Spleen (tissue), 7 donors: ENCODE measurements at regions not wholly inside any gene's neighbourhood (a gene's known extent, or its start where the extent isn't known, plus 50 kb on each side); places are given as distances from the start of the nearest gene placed in this dataset.

Experiments used
- CTCF ChIP-seq, 11 experiments: fragments of 200-600 bp in 7 of 11; fragments of 450-650 bp in 4 of 11; sonication (generic) in 4 of 11; IDR thresholded peaks in 8 of 11; conservative IDR thresholded peaks in 3 of 11; 1 replicate in 7 of 11; 2 replicates in 4 of 11; pipeline versions ENCODE4 v1.4.0 to v1.8.0; 2016 to 2021; ENCODE audit warnings: antibody characterized with exemption in 11 of 11, inconsistent platforms in 4 of 11, mild to moderate bottlenecking in 1 of 11
- POLR2A ChIP-seq, 3 donors: fragments of 450-650 bp; IDR thresholded peaks; one replicate each; pipeline ENCODE4 v1.5.1; 2017; ENCODE audit warnings: antibody characterized with exemption in 3 of 3, mild to moderate bottlenecking in 1 of 3
- donor health status: DM: no; HTN: no; CAD: no; lungs with moderate emphysema.
- donor health status: DM: no; HTN: no; CAD: no.
- donor health status: DM: no; HTN: no; CAD: no.

DNA sequence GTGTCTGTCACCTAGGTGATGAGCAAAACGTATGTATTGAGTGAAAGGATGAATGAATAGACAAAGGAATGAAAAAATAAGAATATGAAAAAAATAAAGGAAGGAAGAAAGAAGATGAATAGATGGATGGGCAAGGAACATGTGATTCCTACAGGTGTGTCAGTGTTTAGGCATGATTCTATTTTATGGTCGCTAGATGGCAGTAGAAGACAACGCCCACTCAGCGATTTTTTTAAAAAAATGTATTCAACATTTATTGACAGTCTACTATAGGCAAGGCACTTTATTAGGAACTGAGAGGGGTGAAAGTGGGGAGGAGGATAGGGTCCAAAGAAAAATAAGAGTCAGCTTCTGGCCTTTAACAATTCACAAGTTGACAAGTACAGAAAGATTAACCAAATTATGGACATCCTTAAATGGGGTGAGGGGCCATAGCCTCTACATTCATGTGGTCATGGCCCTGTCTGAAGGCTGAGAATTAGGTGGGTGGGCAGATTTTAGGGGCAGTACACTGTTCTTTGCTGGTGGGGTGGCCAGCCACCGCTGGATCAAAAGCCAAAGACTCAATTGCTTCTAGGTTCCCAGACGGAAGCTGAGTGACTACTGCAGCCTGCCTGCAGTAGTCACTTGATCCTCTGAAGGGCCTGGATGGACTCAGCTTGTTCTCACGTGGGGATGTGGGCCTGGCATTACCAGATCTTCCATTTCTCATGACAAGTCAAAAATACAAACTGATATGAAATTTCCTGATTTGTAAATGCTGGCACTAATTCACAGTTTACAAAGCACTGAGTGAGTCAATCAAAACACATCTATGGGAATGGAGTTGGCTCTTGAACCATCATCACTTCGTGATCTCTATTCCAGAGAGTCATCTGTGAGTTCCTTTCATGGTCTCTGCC is 83.9 kb downstream of the FASLG start:
- TF ChIP-seq POLR2A (IDR thresholded peaks at IDR 0.05) (no peak), CTCF (IDR thresholded peaks at IDR 0.05 in 8 of 11, conservative IDR thresholded peaks at IDR 0.05 in 3 of 11) (peak; percentile 45 to 81 (median 75))
